Neuronal stem cell (in vitro differentiated cells): ENCODE measurements at regions not wholly inside any gene's neighbourhood (a gene's known extent, or its start where the extent isn't known, plus 50 kb on each side); places are given as distances from the start of the nearest gene placed in this dataset.

ENCODE experiments used
- DNase-seq: peaks from one replicate; pipeline ENCODE4 v3.0.0-alpha.2; 2013; ENCODE audit warnings: low spot score
- H2AFZ ChIP-seq: one replicate; pipeline ENCODE4 v1.6.1; 2013; ENCODE audit warnings: mild to moderate bottlenecking, low read length, inconsistent platforms
- H2AK5ac ChIP-seq: 2 replicates; pipeline ENCODE4 v1.6.1; 2013; ENCODE audit warnings: low read depth, mild to moderate bottlenecking, inconsistent platforms, low read length, moderate library complexity, mixed read lengths
- H2BK120ac ChIP-seq: 2 replicates; pipeline ENCODE4 v1.6.1; 2013; ENCODE audit warnings: low read depth, mild to moderate bottlenecking, inconsistent platforms, low read length, moderate library complexity, mixed read lengths
- H2BK12ac ChIP-seq: one replicate; pipeline ENCODE4 v1.6.1; 2013; ENCODE audit warnings: low read length, inconsistent platforms
- H2BK15ac ChIP-seq: 2 replicates; pipeline ENCODE4 v1.6.1; 2013; ENCODE audit warnings: mild to moderate bottlenecking, low read length, inconsistent platforms, mixed read lengths
- H2BK5ac ChIP-seq: one replicate; pipeline ENCODE4 v1.6.1; 2013; ENCODE audit warnings: inconsistent platforms, mild to moderate bottlenecking, low read length, moderate library complexity
- H3K14ac ChIP-seq: one replicate; pipeline ENCODE4 v1.6.1; 2013; ENCODE audit warnings: low read length, inconsistent platforms
- H3K18ac ChIP-seq: 2 replicates; pipeline ENCODE4 v1.6.1; 2013; ENCODE audit warnings: low read length, inconsistent platforms
- H3K23ac ChIP-seq: 2 replicates; pipeline ENCODE4 v1.6.1; 2013; ENCODE audit warnings: low read depth, mild to moderate bottlenecking, mixed read lengths, low read length, inconsistent platforms; ENCODE audit not compliant: poor library complexity
- H3K27ac ChIP-seq: replicated peaks from 3 replicates; pipeline ENCODE4 v1.5.1; 2013; ENCODE audit warnings: low read length, inconsistent platforms
- H3K27me3 ChIP-seq, 3 experiments: 2 replicates each; pipeline ENCODE4 v1.6.1; 2013; ENCODE audit warnings: low read length in 3 of 3, mild to moderate bottlenecking in 2 of 3, inconsistent platforms in 1 of 3, low read depth in 1 of 3, mixed read lengths in 1 of 3, moderate library complexity in 1 of 3; ENCODE audit not compliant: control insufficient read depth in 3 of 3, insufficient read depth in 3 of 3
- H3K36me3 ChIP-seq, 2 donors: replicated peaks in 1 of 2; 2 replicates each; pipeline ENCODE4 v1.6.1; 2013; ENCODE audit warnings: low read length in 2 of 2; ENCODE audit not compliant: control insufficient read depth in 2 of 2, insufficient read depth in 2 of 2
- H3K4ac ChIP-seq: 2 replicates; pipeline ENCODE4 v1.6.1; 2013; ENCODE audit warnings: inconsistent platforms, mild to moderate bottlenecking, low read length, moderate library complexity
- H3K4me1 ChIP-seq, 2 donors: 1 replicate in 1 of 2; 2 replicates in 1 of 2; pipeline ENCODE4 v1.6.1; 2013; ENCODE audit warnings: low read length in 2 of 2, low read depth in 1 of 2; ENCODE audit not compliant: control insufficient read depth in 2 of 2, insufficient read depth in 1 of 2
- H3K4me2 ChIP-seq: one replicate; pipeline ENCODE4 v1.6.1; 2013; ENCODE audit warnings: mild to moderate bottlenecking, low read length, inconsistent platforms; ENCODE audit not compliant: insufficient read depth, poor library complexity, severe bottlenecking
- H3K4me3 ChIP-seq, 2 donors: 2 replicates each; pipeline ENCODE4 v1.5.1; 2013; ENCODE audit warnings: low read length in 2 of 2, mild to moderate bottlenecking in 2 of 2, inconsistent platforms in 1 of 2, moderate library complexity in 1 of 2
- H3K79me1 ChIP-seq: one replicate; pipeline ENCODE4 v1.6.1; 2013; ENCODE audit warnings: low read depth, mild to moderate bottlenecking, inconsistent platforms, low read length, moderate library complexity
- H3K9ac ChIP-seq: one replicate; pipeline ENCODE4 v1.6.1; 2013; ENCODE audit warnings: mild to moderate bottlenecking, low read depth, low read length, inconsistent platforms; ENCODE audit not compliant: poor library complexity
- H3K9me3 ChIP-seq, 2 donors: replicated peaks in 1 of 2; 2 replicates each; pipeline versions ENCODE3 to v1.6.1; 2013; ENCODE audit warnings: low read length in 2 of 2, mild to moderate bottlenecking in 2 of 2, inconsistent platforms in 1 of 2, low read depth in 1 of 2, mixed read lengths in 1 of 2, moderate library complexity in 1 of 2; ENCODE audit not compliant: control insufficient read depth in 2 of 2, insufficient read depth in 1 of 2
- H4K8ac ChIP-seq: one replicate; pipeline ENCODE4 v1.6.1; 2013; ENCODE audit warnings: low read depth, mild to moderate bottlenecking, inconsistent platforms, low read length, moderate library complexity
- H4K91ac ChIP-seq: one replicate; pipeline ENCODE4 v1.6.1; 2013; ENCODE audit warnings: low read length, low read depth, mild to moderate bottlenecking, inconsistent platforms; ENCODE audit not compliant: poor library complexity
- WGBS, 2 donors: extraction: QIAGEN DNeasy Blood & Tissue Kit; methylation state at CpG; one replicate each; pipeline ENCODE4 v1.1.7; 2013; ENCODE audit warnings: missing lambda C conversion rate in 2 of 2, mixed read lengths in 1 of 2; ENCODE audit not compliant: insufficient read length in 2 of 2, insufficient replicate concordance in 1 of 2; ENCODE audit errors: extremely low coverage in 2 of 2; 5-methylcytosine and 5-hydroxymethylcytosine counted together

- Histone ChIP-seq H3K14ac (no peak overlapping the region), H3K4me1 (no peaks in the 10 kb centered on the region), H3K23ac (no peak overlapping the region), H3K4me2 (no peak overlapping the region), H3K4me3 (no peak overlapping the region), H4K91ac (no peak overlapping the region), H3K9me3 (no peaks in the 10 kb centered on the region), H2AFZ (no peak overlapping the region), H2BK5ac (no peak overlapping the region), H3K79me1 (no peaks in the 10 kb centered on the region), H3K9ac (no peak overlapping the region), H3K27me3 (no peaks in the 10 kb centered on the region), H3K18ac (no peak overlapping the region), H3K4ac (no peak overlapping the region), H3K27ac (no peak overlapping the region), H2BK120ac (no peak overlapping the region), H2BK12ac (no peak overlapping the region), H2AK5ac (no peak overlapping the region), H4K8ac (no peak overlapping the region), H3K36me3 (no peaks in the 10 kb centered on the region), H2BK15ac (no peak overlapping the region)
- DNase-seq = no peak
- no CpG with 5 or more reads among the region's 1 CpG for WGBS, 2 donors
Observed at GRCh38 chr12:58051378-58051777, 110.0 kb downstream of the ATP23 start.

DNA sequence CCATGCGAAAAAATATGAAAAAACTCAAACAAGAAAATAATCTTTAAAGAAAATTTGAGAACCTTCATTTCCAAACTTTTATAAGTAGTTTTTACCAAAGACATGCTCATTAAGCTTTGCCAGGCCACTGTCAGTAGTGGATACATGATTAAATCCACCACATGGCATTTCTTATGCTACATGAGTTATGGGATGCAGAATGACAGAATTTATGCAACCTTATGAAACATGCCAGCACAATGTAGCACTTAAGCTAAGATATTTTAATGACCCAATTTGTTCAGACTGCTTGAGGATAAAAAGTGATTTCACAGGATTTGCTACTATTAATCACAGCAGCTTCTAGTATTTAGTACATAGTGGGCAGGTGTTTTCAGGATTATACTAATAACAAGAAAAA lies 123.3 kb downstream of the ATP23 start:
- H2AK5ac ChIP-seq = no peak overlapping the region
- H2AFZ ChIP-seq = no peak overlapping the region
- H3K14ac ChIP-seq = no peak overlapping the region
- H4K8ac ChIP-seq = no peak overlapping the region
- DNase-seq = no peak
- H2BK5ac ChIP-seq = no peak overlapping the region
- H3K4me3 ChIP-seq = no peak overlapping the region
- no peak overlapping the region for H2BK12ac ChIP-seq
- H3K9ac ChIP-seq = no peak overlapping the region
- H3K27me3 ChIP-seq = no peaks in the 10 kb centered on the region
- no peak overlapping the region for H3K18ac ChIP-seq
- H3K4ac ChIP-seq = no peak overlapping the region
- no peaks in the 10 kb centered on the region for H3K4me1 ChIP-seq
- H3K27ac ChIP-seq = no peak overlapping the region
- WGBS, 2 donors = no CpG with 5 or more reads among the region's 1 CpG
- H3K23ac ChIP-seq = no peak overlapping the region
- H3K4me2 ChIP-seq = no peak overlapping the region
- H3K79me1 ChIP-seq = no peaks in the 10 kb centered on the region
- no peak overlapping the region for H2BK15ac ChIP-seq
- no peaks in the 10 kb centered on the region for H3K9me3 ChIP-seq
- H4K91ac ChIP-seq = no peak overlapping the region
- no peaks in the 10 kb centered on the region for H3K36me3 ChIP-seq
- H2BK120ac ChIP-seq = no peak overlapping the region

- DNase-seq = no peak
- no peak overlapping the region for H2AK5ac ChIP-seq
- no peak overlapping the region for H3K4ac ChIP-seq
- H2BK5ac ChIP-seq = no peak overlapping the region
- no peak overlapping the region for H3K9ac ChIP-seq
- no peak overlapping the region for H3K18ac ChIP-seq
- no peak overlapping the region for H3K23ac ChIP-seq
- H3K14ac ChIP-seq = no peak overlapping the region
- no peak overlapping the region for H2BK15ac ChIP-seq
- H3K27me3 ChIP-seq = no peaks in the 10 kb centered on the region
- H2AFZ ChIP-seq = no peak overlapping the region
- no peaks in the 10 kb centered on the region for H3K4me1 ChIP-seq
- H2BK120ac ChIP-seq = no peak overlapping the region
- no peak overlapping the region for H3K27ac ChIP-seq
- H3K4me2 ChIP-seq = no peak overlapping the region
- H3K79me1 ChIP-seq = no peaks in the 10 kb centered on the region
- H2BK12ac ChIP-seq = no peak overlapping the region
- H4K8ac ChIP-seq = no peak overlapping the region
- H3K9me3 ChIP-seq = no peaks in the 10 kb centered on the region
- H3K36me3 ChIP-seq = no peaks in the 10 kb centered on the region
- no peak overlapping the region for H4K91ac ChIP-seq
- H3K4me3 ChIP-seq = no peak overlapping the region
Observed at GRCh38 chr12:58066296-58066695, 124.9 kb downstream of the ATP23 start.

DNA sequence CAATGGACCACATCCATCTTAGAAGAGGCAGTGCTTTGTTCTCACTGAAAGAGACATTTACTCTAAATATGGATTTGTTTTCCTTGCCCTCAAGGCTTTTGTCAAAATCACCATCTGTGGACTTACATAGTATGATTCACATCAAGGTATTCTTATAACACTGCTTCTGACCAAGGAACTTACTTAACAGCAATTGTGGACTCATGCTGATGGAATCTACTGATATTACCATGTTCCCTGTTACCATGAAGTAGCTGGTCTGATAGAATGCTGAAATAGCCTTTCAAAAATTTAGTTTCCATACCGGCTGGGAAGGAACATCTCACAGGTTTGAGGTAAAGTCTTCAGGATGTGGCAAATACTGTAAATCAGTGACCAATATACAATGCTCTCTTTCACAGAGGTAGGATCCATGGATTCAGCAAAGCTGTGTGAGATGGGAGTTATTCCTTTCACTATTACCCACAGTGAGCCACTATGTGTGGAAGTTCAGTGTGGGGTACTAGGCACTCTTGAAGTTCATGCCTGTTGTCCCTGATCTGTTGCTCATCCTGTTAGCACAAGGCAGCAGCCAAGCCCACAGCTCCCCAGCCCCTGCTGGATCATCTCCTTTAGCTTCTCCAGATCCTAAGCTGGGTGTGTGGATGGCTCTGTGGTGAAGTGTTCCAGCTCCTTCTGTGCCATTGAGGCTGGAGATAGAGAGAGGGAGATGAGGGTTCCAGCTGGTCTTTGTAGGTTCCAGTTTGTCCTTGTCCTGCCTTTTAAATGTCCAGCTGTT lies 126.4 kb downstream of the ATP23 start:
- H2BK15ac ChIP-seq = no peak overlapping the region
- H3K14ac ChIP-seq = no peak overlapping the region
- H3K79me1 ChIP-seq = no peaks in the 10 kb centered on the region
- no peak overlapping the region for H2BK12ac ChIP-seq
- no peak overlapping the region for H3K4ac ChIP-seq
- H3K4me2 ChIP-seq = no peak overlapping the region
- no peaks in the 10 kb centered on the region for H3K27me3 ChIP-seq
- no peak overlapping the region for H3K27ac ChIP-seq
- H3K23ac ChIP-seq = no peak overlapping the region
- H4K8ac ChIP-seq = no peak overlapping the region
- H3K18ac ChIP-seq = no peak overlapping the region
- no peaks in the 10 kb centered on the region for H3K36me3 ChIP-seq
- no peaks in the 10 kb centered on the region for H3K4me1 ChIP-seq
- H2BK5ac ChIP-seq = no peak overlapping the region
- no peak overlapping the region for H3K4me3 ChIP-seq
- no peak for DNase-seq
- H2AFZ ChIP-seq = no peak overlapping the region
- no peaks in the 10 kb centered on the region for H3K9me3 ChIP-seq
- H2BK120ac ChIP-seq = no peak overlapping the region
- H2AK5ac ChIP-seq = no peak overlapping the region
- no peak overlapping the region for H3K9ac ChIP-seq
- no CpG with 5 or more reads among the region's 1 CpG for WGBS, 2 donors
- H4K91ac ChIP-seq = no peak overlapping the region
